Fibroblast of villous mesenchyme (primary cell): ENCODE measurements at regions not wholly inside any gene's neighbourhood (a gene's known extent, or its start where the extent isn't known, plus 50 kb on each side); places are given as distances from the start of the nearest gene placed in this dataset.

Experiments
- DNase-seq: peaks from one replicate; pipeline ENCODE4 v3.0.0-alpha.2; 2010; ENCODE audit warnings: low read depth
- H3K4me3 ChIP-seq: 2 replicates; pipeline ENCODE4 v1.5.1; 2011; ENCODE audit warnings: low read depth, mild to moderate bottlenecking, low read length
- CTCF ChIP-seq: IDR thresholded peaks from 2 replicates; pipeline ENCODE4 v1.5.1; 2012; ENCODE audit warnings: low read depth, mild to moderate bottlenecking, low read length; ENCODE audit not compliant: insufficient read depth

GRCh38 chr6:164836486-164836885 is 472.9 kb downstream of the C6orf118 start:
- TF ChIP-seq CTCF: no peak
- H3K4me3 ChIP-seq: no peak overlapping the region
- DNase-seq: no peak

GRCh38 chr6:164832410-164832809 is 477.0 kb downstream of the C6orf118 start:
- H3K4me3 ChIP-seq: no peak overlapping the region
- no peak for DNase-seq
- TF ChIP-seq CTCF: no peak

- H3K4me3 ChIP-seq: no peak overlapping the region
- no peak for TF ChIP-seq CTCF
- DNase-seq: no peak
Measured at GRCh38 chr6:164827537-164827936, 481.9 kb downstream of the C6orf118 start.

DNA sequence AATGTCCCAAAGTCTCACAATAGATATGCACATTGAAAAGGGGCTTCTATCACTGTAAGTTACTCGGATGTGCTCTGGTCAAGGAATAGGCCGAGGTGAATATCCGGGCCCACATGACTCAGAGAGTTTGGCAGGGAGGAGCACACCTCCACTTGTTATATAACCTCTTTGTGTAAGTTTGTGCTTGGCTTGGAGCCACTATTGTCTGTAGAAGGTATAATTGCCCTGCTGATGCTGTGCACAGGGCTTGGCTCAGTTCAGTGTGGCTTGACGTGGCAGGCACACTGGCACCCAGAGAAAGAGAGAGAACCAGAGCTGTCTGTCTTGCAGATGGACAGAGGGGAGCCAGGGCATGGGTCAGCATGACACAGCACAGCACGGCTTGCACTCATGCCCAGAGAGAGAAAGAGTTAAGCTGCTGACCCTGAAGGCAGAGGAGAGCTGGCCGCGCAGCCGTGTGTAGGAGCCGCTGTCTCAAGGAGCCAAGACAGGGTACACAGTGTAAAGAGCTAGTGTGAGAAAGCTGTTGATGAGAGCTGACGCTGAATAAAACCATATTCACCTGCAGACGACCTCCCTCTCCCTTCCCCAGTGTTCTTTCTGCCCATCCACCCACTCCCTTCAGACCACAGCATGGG is 482.5 kb downstream of the C6orf118 start:
- no peak for TF ChIP-seq CTCF
- no peak overlapping the region for H3K4me3 ChIP-seq
- DNase-seq: no peak

- no peak for TF ChIP-seq CTCF
- DNase-seq: no peak
- no peak overlapping the region for H3K4me3 ChIP-seq
Measured at GRCh38 chr6:164825386-164825785, 484.0 kb downstream of the C6orf118 start.

- H3K4me3 ChIP-seq: no peak overlapping the region
- no peak for TF ChIP-seq CTCF
- no peak for DNase-seq
Measured at GRCh38 chr6:164817662-164818061, 491.7 kb downstream of the C6orf118 start.

DNA sequence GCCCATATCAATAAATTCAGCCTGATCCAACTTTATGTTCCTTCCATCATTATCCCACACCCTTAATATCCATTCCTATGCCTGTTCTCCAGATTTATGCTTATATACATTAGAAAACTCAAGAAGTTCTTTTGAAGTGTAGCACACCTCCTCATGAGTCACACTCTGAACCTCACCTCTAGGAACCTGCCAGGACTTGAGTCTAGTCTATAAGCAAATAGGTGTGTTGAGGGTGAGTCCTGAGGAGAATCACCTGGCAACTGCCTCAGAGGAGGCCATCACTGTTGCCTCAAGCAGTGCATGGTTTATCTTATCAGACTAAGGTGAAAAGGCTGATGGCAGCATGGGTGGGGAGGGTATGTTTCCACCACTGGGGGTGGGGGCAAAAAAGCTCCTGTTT is 496.7 kb downstream of the C6orf118 start:
- no peak overlapping the region for H3K4me3 ChIP-seq
- no peak for TF ChIP-seq CTCF
- no peak for DNase-seq
